Fibroblast of upper back skin (primary cell): ENCODE measurements at regions not wholly inside any gene's neighbourhood (a gene's known extent, or its start where the extent isn't known, plus 50 kb on each side); places are given as distances from the start of the nearest gene placed in this dataset.
"Not testable (repeated sequence)": the region's sequence is repeated elsewhere in the genome, so short reads cannot be mapped to it uniquely, and the experiment has no call there.

Source experiments
- DNase-seq: peaks from one replicate; pipeline ENCODE4 v3.0.0-alpha.2; 2013

GRCh38 chr16:52785653-52786052, 238.7 kb upstream of the TOX3 start:
- no peak for DNase-seq

- DNase-seq: no peak
Observed at GRCh38 chr16:52783616-52784015, 236.7 kb upstream of the TOX3 start.

GRCh38 chr16:52781005-52781630, 234.2 kb upstream of the TOX3 start:
- DNase-seq: no peak

- no peak for DNase-seq
Observed at GRCh38 chr16:52773026-52773425, 226.1 kb upstream of the TOX3 start.

- DNase-seq: no peak
Observed at GRCh38 chr16:52770828-52771227, 223.9 kb upstream of the TOX3 start.

GRCh38 chr16:52758473-52758855, 211.5 kb upstream of the TOX3 start:
- no peak for DNase-seq

GRCh38 chr16:52757746-52758472, 211.0 kb upstream of the TOX3 start:
- DNase-seq: no peak

- DNase-seq: no peak
Observed at GRCh38 chr16:52756812-52757517, 210.0 kb upstream of the TOX3 start.

- DNase-seq: no peak
Observed at GRCh38 chr16:52755396-52755795, 208.5 kb upstream of the TOX3 start.

GRCh38 chr16:52751035-52751434, 204.1 kb upstream of the TOX3 start:
- no peak for DNase-seq

GRCh38 chr16:52748741-52749140, 201.8 kb upstream of the TOX3 start:
- no peak for DNase-seq

GRCh38 chr16:52747088-52747595, 200.2 kb upstream of the TOX3 start:
- DNase-seq: no peak

GRCh38 chr16:52743707-52744106, 196.8 kb upstream of the TOX3 start:
- no peak for DNase-seq

GRCh38 chr16:52742608-52743170, 195.7 kb upstream of the TOX3 start:
- DNase-seq: no peak

GRCh38 chr16:52742052-52742451, 195.1 kb upstream of the TOX3 start:
- DNase-seq: no peak

- no peak for DNase-seq
Observed at GRCh38 chr16:52741351-52741750, 194.4 kb upstream of the TOX3 start.

GRCh38 chr16:52740766-52741165, 193.8 kb upstream of the TOX3 start:
- DNase-seq: no peak

GRCh38 chr16:52740333-52740732, 193.4 kb upstream of the TOX3 start:
- DNase-seq: no peak

GRCh38 chr16:52738992-52739391, 192.0 kb upstream of the TOX3 start:
- not testable (repeated sequence) for DNase-seq

- no peak for DNase-seq
Observed at GRCh38 chr16:52731219-52731875, 184.4 kb upstream of the TOX3 start.

GRCh38 chr16:52729731-52730130, 182.8 kb upstream of the TOX3 start:
- no peak for DNase-seq

- no peak for DNase-seq
Observed at GRCh38 chr16:52727849-52728248, 180.9 kb upstream of the TOX3 start.

GRCh38 chr16:52727441-52727840, 180.5 kb upstream of the TOX3 start:
- DNase-seq: no peak
